GM19025 (cell line): ENCODE measurements at regions not wholly inside any gene's neighbourhood (a gene's known extent, or its start where the extent isn't known, plus 50 kb on each side); places are given as distances from the start of the nearest gene placed in this dataset.
"Not testable (repeated sequence)": the region's sequence is repeated elsewhere in the genome, so short reads cannot be mapped to it uniquely, and the experiment has no call there.

Experiments used
- ATAC-seq: cut with Tn5 transposase; IDR thresholded peaks from one replicate; pipeline ENCODE4 v1.9.1; 2021; ENCODE audit warnings: mild to moderate bottlenecking, low read depth, moderate library complexity; ENCODE audit not compliant: unreplicated experiment

GRCh38 chr16:9334103-9334502, 242.7 kb downstream of the HAPSTR1 start:
- no peak for ATAC-seq

- no peak for ATAC-seq
Measured at GRCh38 chr16:9337308-9338032, 246.0 kb downstream of the HAPSTR1 start.

- no peak for ATAC-seq
Measured at GRCh38 chr16:9338068-9338467, 246.6 kb downstream of the HAPSTR1 start.

- no peak for ATAC-seq
Measured at GRCh38 chr16:9338510-9338909, 247.1 kb downstream of the HAPSTR1 start.

GRCh38 chr16:9340526-9341256, 249.2 kb downstream of the HAPSTR1 start:
- ATAC-seq = no peak

GRCh38 chr16:9343276-9343675, 251.8 kb downstream of the HAPSTR1 start:
- ATAC-seq = no peak

DNA sequence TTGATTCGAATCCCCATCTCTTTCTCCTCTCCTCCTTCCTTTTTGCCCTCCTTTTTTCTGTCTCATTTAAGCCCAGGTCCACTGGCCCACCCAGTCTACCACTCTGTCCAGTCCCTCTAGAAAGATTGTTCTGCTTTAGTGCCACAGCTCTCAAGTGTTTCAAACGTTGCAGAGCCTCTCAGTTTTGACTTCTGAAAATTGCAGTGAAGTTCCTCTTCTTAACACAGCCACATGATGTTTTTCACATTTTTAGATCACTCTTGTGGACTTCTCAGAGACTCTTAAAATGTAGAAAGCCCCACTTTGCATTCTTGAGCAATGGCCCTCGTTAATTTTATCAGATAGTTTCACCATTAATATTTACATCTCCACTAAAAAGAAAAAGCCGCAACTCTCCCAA, 253.1 kb downstream of the HAPSTR1 start:
- ATAC-seq = no peak

DNA sequence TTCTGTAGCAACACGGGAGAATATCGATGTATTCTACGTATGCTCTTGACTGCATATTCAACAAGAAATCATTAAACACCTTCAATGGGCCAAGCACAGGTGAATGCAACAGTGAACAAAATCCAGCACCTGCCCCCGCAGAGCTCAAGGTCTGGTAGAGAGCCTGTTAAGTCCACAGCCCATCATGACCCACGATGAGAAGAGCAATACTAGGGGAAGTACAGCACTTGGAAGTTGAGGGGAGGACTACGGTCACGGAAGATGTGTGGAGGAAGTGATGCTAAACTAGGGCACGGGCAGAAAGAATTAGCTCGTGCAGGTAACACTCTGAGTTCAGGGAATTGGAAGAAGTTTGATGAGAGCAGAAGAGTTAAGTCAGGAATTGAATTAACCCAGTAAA, 253.6 kb downstream of the HAPSTR1 start:
- no peak for ATAC-seq

DNA sequence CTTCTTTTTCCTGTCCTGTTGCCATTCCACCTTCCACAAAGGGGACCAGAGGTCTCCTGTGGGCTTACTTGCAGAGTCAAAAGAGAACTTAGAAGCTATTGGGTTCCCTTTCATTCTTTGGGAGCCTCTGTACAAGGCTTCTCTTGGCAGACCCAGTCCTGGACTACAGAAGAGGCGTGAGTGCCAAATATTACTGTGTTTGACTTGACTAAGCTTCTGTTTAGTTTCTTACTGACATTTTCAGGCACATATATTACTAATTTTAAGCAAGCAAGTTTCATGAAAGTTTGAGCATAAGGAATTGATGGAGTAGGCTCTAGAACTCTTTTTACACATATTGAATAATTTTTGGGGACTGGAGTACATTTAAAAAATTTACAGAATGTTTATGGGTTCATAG, 254.4 kb downstream of the HAPSTR1 start:
- no peak for ATAC-seq

DNA sequence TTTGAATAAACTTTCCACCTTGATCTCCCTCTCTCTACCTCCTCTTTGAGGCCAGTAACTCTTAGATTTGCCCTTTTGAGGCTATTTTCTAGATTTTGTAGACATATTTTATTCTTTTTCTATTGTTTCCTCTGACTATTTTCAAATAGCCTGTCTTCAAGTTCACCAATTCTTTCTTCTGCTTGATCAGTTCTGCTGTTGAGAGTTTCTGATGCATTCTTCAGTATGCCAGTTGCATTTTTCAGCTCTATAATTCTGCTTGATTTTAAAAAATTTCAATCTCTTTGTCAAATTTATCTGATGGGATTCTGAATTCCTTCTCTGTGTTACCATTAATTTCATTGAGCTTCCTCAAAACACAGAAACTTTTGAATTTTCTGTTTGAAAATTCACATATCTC, 257.5 kb downstream of the HAPSTR1 start:
- ATAC-seq = no peak

- not testable (repeated sequence) for ATAC-seq
Measured at GRCh38 chr16:9349373-9349960, 258.0 kb downstream of the HAPSTR1 start.

DNA sequence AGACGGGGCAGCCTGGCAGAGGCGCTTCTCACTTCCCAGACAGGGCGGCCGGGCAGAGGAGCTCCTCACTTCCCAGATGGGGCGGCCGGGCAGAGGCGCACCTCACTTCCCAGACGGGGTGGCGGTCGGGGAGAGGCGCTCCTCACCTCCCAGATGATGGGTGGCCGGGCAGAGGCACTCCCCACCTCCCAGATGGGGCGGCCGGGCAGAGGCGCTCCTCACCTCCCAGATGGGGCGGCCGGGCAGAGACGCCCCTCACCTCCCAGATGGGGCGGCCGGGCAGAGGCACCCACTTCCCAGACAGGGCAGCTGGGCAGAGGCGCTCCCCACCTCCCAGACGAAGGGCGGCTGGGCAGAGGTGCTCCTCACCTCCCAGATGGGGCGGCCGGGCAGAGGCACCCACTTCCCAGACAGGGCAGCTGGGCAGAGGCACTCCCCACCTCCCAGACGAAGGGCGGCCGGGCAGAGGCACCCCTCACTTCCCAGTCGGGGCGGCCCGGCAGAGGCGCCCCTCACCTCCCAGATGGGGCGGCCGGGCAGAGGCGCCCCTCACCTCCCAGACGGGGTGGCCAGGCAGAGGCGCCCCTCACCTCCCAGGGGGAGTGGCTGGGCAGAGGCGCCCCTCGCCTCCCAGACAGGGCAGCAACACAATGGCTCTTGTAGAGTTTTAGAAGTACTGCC, 258.8 kb downstream of the HAPSTR1 start:
- ATAC-seq = not testable (repeated sequence)

DNA sequence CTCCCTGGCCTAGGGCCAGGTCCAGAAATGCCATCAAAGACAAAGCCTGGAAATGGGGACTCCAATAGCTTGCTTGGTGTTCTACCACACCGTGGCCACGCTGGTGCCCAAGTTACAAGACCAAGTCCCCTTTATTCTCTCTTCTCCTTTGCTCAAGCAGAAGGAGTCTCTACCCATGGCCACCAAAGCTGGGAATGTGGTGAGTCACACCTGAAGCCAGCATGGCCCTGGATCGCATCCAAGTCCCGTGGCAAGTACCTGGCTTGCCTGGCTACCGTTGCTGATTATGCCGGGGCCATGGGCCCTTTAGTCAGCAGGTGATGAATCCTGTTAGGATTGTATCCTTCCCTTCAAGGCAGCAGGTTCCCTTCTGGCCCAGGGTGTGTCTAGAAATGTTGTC, 260.0 kb downstream of the HAPSTR1 start:
- ATAC-seq = no peak

- ATAC-seq = no peak
Measured at GRCh38 chr16:9351841-9352434, 260.5 kb downstream of the HAPSTR1 start.

GRCh38 chr16:9357829-9358228, 266.4 kb downstream of the HAPSTR1 start:
- no peak for ATAC-seq

DNA sequence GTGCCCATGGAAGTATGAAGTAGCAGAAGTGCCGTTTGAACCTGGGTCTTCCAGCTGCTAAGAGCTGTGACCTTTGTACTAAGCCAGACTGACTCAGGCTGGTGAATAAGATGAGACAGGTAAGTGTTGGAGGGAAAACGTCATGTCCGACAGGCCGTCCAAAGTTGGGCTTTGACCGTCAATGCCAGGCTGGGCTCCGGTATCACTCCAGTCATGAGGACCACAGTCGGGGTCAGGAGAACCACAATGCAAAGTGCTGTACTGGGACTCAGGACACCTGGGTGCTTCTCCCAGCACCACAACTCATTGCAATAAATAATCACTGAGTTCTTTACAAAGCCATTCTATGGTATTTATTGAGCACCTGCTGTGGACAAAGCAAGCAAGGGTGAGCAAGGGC, 268.6 kb downstream of the HAPSTR1 start:
- ATAC-seq = no peak

- ATAC-seq = no peak
Measured at GRCh38 chr16:9362050-9362449, 270.6 kb downstream of the HAPSTR1 start.

- ATAC-seq = no peak
Measured at GRCh38 chr16:9362604-9363003, 271.2 kb downstream of the HAPSTR1 start.

DNA sequence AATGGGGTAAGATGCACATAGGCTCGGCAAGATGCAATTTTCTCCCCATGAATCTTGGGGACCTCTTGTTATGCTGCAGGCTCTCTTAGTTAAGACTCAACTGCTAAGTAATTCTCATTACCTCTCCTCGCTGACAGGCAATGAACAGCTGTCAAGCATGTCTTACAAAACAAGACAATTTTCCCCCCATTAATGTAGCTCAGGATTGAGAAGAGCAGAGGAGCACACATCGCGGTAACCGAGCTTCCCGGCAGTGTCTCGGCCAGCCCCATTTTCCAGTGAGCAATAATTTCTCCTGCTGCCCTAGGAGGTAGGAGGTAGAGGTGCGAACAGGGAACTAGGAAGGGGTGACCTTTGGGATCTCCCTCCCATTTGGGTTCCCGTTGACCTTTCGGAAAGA, 272.1 kb downstream of the HAPSTR1 start:
- ATAC-seq = no peak

DNA sequence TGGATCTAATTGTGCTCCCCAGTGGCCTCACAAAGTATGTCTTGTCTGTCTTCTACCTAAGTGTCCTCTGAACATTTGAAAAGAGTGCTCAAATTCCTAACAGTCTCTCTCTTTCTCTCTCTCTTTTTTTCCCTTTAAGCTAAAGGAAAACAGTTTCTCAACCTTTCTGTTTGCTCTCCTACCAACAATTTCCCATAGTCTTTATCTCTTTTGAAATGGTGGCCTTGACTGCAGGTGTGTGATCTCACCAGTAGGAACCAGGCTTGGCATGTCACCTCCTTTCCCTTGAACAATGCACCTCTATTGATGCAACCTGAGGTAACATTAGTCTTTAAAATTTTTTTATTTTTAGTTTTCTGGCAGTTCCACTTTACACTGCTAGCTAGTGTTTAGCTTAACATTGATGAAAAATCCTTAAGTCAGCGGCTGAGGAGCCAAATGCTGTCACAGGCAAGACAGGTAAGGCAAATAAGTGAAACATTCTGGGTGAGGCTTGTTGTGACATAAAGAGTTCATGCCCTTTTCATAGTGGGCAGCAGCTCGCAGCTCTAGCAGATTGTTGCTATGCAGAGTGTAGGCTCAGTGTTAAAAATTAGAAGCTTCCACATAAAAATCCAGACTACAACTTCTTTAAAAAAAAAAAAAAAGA, 273.4 kb downstream of the HAPSTR1 start:
- no peak for ATAC-seq
